ENCODE measurements at regions not wholly inside any gene's neighbourhood (a gene's known extent, or its start where the extent isn't known, plus 50 kb on each side); places are given as distances from the start of the nearest gene placed in this dataset.

DNA sequence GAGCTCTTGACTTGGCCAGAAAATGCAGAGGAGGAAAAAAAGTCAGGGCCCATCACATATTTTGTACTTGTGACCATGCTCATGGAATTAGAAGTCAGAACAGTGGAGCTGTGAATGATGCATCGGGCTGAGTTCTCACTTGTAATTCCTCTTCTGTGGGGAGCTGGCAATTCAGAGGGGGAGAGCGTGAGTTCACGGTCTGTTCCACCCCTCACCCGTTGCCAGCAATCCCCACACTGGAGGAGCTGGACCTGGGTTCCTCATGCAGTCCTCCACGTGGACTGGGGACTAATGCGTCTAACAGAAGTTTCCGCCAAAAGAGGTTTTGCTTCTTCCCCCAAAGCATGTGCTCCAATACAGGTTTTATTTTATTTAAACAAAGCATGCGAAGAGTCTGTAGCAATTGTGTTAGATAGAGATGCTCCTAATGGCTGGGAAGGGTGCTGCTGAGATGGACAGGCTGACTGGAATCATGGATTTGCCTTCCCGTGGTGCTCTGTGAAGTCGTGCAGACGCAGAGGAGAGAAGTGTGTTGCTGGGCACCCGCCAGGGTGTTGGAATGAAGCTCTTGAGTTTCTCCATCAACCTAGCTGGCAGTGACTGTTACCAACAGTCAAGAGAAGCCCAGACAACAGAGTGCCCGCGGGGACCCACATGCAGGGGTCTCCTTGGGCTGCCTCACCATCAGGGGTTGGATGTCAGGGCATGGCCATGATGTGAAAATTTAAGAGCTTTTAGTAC, 77.4 kb upstream of the PCSK6 start:
- Mint-ChIP-seq H3K36me3 (ENCODE audit: low read depth) (no peaks in the 10 kb centered on the region), H3K4me1 (ENCODE audit: low read depth) (no peaks in the 10 kb centered on the region), H3K27ac (no peak overlapping the region)

DNA sequence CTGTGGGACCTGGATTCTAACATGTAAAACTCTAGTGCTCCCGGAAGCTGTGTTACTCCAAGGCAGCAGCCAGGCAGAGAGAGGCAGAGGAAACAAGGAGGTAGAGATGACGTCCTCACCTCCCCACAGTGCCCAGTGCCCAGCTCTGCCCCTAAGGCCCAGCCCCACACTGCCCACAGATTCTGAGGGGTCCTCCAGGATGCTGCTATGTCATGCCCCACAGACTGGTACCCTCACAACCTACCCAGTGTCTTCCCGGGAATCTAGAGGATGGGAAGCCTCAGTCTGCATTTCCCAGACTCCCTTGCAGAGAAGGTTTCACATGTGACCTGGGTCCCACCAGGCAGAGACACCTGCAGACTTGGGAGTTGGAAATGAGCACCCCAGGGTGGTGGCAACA, 75.9 kb upstream of the PCSK6 start:
- Mint-ChIP-seq H3K4me1 (ENCODE audit: low read depth) (no peaks in the 10 kb centered on the region), H3K27me3 (peaks cover 19% of the 10 kb centered on the region), H3K27ac (no peak overlapping the region), H3K4me3 (no peak overlapping the region), H3K36me3 (ENCODE audit: low read depth) (no peaks in the 10 kb centered on the region), H3K9me3 (no peaks in the 10 kb centered on the region)
- Histone ChIP-seq H3K9me3 (ENCODE audit: control insufficient read depth in 1 of 2, insufficient read depth in 1 of 2, low read length in 2 of 2) (no peaks in the 10 kb centered on the region), H3K27me3 (ENCODE audit: control insufficient read depth in 1 of 2, insufficient read depth in 2 of 2, low read length in 2 of 2) (peaks cover 2 to 8% of the 10 kb centered on the region in 2 experiments), H3K27ac (ENCODE audit: low read depth in 1 of 2, low read length in 2 of 2) (no peak overlapping the region), H3K4me3 (ENCODE audit: low read length) (no peak overlapping the region), H3K4me1 (ENCODE audit: insufficient read depth, low read length) (no peaks in the 10 kb centered on the region), H3K36me3 (ENCODE audit: insufficient read depth, low read length) (no peaks in the 10 kb centered on the region)
- POLR2A ChIA-PET = no interaction called here
- DNase-seq (no peak), ATAC-seq (ENCODE audit: poor library complexity) (no peak)
- TF ChIP-seq CTCF (IDR thresholded peaks at IDR 0.05) = no peak
- CTCF ChIA-PET = no interaction called here
- intact Hi-C loops (cut with DNase I, micrococcal nuclease) = no loop called here

More for the DNA sequence above, 77.4 kb upstream of the PCSK6 start:
- no peak for ATAC-seq (ENCODE audit: poor library complexity)
- H3K27ac ChIP-seq (ENCODE audit: low read depth in 1 of 2, low read length in 2 of 2) = no peak overlapping the region
- no peaks in the 10 kb centered on the region for H3K9me3 ChIP-seq (ENCODE audit: control insufficient read depth in 1 of 2, insufficient read depth in 1 of 2, low read length in 2 of 2)
- H3K4me3 ChIP-seq (ENCODE audit: low read length) = no peak overlapping the region
- no peaks in the 10 kb centered on the region for H3K9me3 Mint-ChIP-seq
- ChIA-PET CTCF (no interaction called here), POLR2A (no interaction called here)
- intact Hi-C loops (cut with DNase I, micrococcal nuclease) = no loop called here
- H3K27me3 Mint-ChIP-seq = peaks cover 19% of the 10 kb centered on the region
- H3K27me3 ChIP-seq (ENCODE audit: control insufficient read depth in 1 of 2, insufficient read depth in 2 of 2, low read length in 2 of 2) = peaks cover 2 to 8% of the 10 kb centered on the region in 2 experiments
- H3K4me3 Mint-ChIP-seq = no peak overlapping the region
- no peaks in the 10 kb centered on the region for H3K36me3 ChIP-seq (ENCODE audit: insufficient read depth, low read length)
- no peaks in the 10 kb centered on the region for H3K4me1 ChIP-seq (ENCODE audit: insufficient read depth, low read length)
- no peak for TF ChIP-seq CTCF (IDR thresholded peaks at IDR 0.05)
- no peak for DNase-seq

DNA sequence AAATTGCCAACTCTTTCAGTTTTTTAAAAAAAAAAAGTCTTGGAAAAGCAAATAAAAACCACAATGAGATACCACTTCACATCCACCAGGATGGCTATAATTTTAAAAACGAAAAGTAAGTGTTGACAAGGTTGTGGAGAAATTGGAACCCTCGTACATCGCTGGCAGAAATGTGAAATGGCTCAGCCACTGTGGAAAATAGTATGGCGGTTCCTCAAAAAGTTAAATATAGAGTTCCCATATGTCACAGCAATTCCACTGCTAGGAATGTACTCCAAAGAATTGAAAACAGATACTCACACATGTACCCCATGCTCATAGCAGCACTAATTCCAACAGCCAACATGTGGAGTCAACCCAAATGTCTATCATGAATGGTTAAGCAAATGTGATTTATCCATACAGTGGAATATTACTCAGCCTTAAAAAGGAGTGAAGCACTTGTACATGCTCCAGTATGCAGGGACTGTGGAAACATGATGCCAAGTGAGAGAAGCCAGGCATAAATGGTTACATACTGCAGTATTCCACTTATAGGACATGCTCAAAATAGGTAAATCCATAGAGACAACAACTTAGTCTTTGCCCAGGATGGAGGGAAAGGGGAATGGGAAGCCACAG, 73.8 kb upstream of the PCSK6 start:
- Mint-ChIP-seq H3K4me1 (ENCODE audit: low read depth) (no peaks in the 10 kb centered on the region), H3K9me3 (no peaks in the 10 kb centered on the region), H3K36me3 (ENCODE audit: low read depth) (no peaks in the 10 kb centered on the region), H3K4me3 (no peak overlapping the region), H3K27ac (no peak overlapping the region), H3K27me3 (peaks cover 28% of the 10 kb centered on the region)
- Histone ChIP-seq H3K4me1 (ENCODE audit: insufficient read depth, low read length) (no peaks in the 10 kb centered on the region), H3K4me3 (ENCODE audit: low read length) (no peak overlapping the region), H3K27me3 (ENCODE audit: control insufficient read depth in 1 of 2, insufficient read depth in 2 of 2, low read length in 2 of 2) (peaks cover 0 to 8% of the 10 kb centered on the region in 2 experiments), H3K27ac (ENCODE audit: low read depth in 1 of 2, low read length in 2 of 2) (no peak overlapping the region), H3K36me3 (ENCODE audit: insufficient read depth, low read length) (no peaks in the 10 kb centered on the region), H3K9me3 (ENCODE audit: control insufficient read depth in 1 of 2, insufficient read depth in 1 of 2, low read length in 2 of 2) (peaks cover 0 to 4% of the 10 kb centered on the region in 2 experiments)
- DNase-seq = no peak
- ChIA-PET CTCF (no interaction called here), POLR2A (no interaction called here)
- ATAC-seq (ENCODE audit: poor library complexity) = no peak
- intact Hi-C loops (cut with DNase I, micrococcal nuclease) = no loop called here
- no peak for TF ChIP-seq CTCF (IDR thresholded peaks at IDR 0.05)
